Tibial nerve (tissue), 3 donors: ENCODE measurements at regions not wholly inside any gene's neighbourhood (a gene's known extent, or its start where the extent isn't known, plus 50 kb on each side); places are given as distances from the start of the nearest gene placed in this dataset.

Experiments used
- CTCF ChIP-seq, 5 experiments: fragments of 200-600 bp in 3 of 5; fragments of 450-650 bp in 2 of 5; sonication (generic) in 3 of 5; IDR thresholded peaks; one replicate each; pipeline ENCODE4 v1.5.1; 2016 to 2019; ENCODE audit warnings: antibody characterized with exemption in 5 of 5, mild to moderate bottlenecking in 3 of 5, moderate library complexity in 2 of 5
- POLR2A ChIP-seq, 2 donors: fragments of 450-650 bp; IDR thresholded peaks; one replicate each; pipeline ENCODE4 v1.6.1; 2017; ENCODE audit warnings: antibody characterized with exemption in 2 of 2, mild to moderate bottlenecking in 2 of 2, moderate library complexity in 2 of 2

GRCh38 chr1:165137551-165138316 lies 218.8 kb downstream of the LMX1A start:
- no peak for TF ChIP-seq CTCF (IDR thresholded peaks at IDR 0.05)
- TF ChIP-seq POLR2A (IDR thresholded peaks at IDR 0.05), result no peak
